ENCODE measurements at regions not wholly inside any gene's neighbourhood (a gene's known extent, or its start where the extent isn't known, plus 50 kb on each side); places are given as distances from the start of the nearest gene placed in this dataset.

DNA sequence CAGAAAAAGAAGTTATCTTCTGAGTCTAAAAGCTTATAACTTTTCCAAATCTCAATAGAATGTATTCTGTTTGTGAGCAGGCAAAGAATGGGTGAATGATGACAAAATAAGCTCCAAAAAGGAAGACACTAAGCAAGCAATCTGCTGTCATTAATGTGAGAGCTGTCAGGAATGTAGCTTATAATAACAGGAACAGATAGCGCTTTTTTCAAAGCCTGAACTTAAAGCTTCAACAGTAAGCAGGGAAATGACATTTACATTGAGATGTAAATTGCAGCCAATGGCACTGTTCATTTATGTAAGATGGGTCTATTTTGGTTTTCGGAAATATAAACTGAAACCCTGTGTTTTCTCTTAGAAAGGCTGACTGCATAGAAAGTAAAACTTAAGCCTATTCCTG, 1005.9 kb downstream of the PDHA2 start:
- intact Hi-C loops (cut with micrococcal nuclease; ENCODE audit: unreplicated experiment), result no loop called here
- Mint-ChIP-seq H3K27ac (ENCODE audit: unreplicated experiment) (no peak overlapping the region), H3K4me3 (ENCODE audit: low read depth, unreplicated experiment) (no peak overlapping the region), H3K36me3 (ENCODE audit: insufficient read depth, unreplicated experiment) (no peaks in the 10 kb centered on the region), H3K9me3 (ENCODE audit: low read depth, unreplicated experiment) (no peaks in the 10 kb centered on the region), H3K27me3 (ENCODE audit: unreplicated experiment) (no peaks in the 10 kb centered on the region), H3K4me1 (ENCODE audit: low read depth, unreplicated experiment) (no peaks in the 10 kb centered on the region)
- TF ChIP-seq, protein P1, sequence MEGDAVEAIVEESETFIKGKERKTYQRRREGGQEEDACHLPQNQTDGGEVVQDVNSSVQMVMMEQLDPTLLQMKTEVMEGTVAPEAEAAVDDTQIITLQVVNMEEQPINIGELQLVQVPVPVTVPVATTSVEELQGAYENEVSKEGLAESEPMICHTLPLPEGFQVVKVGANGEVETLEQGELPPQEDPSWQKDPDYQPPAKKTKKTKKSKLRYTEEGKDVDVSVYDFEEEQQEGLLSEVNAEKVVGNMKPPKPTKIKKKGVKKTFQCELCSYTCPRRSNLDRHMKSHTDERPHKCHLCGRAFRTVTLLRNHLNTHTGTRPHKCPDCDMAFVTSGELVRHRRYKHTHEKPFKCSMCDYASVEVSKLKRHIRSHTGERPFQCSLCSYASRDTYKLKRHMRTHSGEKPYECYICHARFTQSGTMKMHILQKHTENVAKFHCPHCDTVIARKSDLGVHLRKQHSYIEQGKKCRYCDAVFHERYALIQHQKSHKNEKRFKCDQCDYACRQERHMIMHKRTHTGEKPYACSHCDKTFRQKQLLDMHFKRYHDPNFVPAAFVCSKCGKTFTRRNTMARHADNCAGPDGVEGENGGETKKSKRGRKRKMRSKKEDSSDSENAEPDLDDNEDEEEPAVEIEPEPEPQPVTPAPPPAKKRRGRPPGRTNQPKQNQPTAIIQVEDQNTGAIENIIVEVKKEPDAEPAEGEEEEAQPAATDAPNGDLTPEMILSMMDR (IDR thresholded peaks at IDR 0.05; ENCODE audit: unreplicated experiment), result no peak
- BruUV-seq (replicated peaks), result no TSS peak
- no peak for DNase-seq
- CTCF ChIA-PET, result no interaction called here

DNA sequence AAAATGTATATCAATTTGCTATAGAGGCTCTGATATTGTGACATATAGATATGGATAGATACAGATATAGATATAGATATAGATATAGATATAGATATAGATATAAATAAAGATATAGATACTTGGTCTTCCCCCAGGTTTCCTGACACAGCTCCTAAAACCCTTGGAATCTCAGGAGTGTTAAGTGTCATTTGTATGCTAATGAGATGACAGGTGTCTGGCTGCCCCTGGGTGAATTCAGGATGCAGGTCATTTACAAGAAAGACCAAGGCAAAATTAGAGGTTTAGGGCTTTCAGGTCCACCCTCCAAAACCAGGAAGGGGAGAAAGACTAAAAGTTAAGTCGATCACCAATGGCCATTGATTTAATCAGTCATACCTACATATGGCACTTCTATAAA, 1034.8 kb downstream of the PDHA2 start:
- DNase-seq, result no peak
- Mint-ChIP-seq H3K9me3 (ENCODE audit: low read depth, unreplicated experiment) (peaks cover 5% of the 10 kb centered on the region), H3K27ac (ENCODE audit: unreplicated experiment) (no peak overlapping the region), H3K36me3 (ENCODE audit: insufficient read depth, unreplicated experiment) (no peaks in the 10 kb centered on the region), H3K27me3 (ENCODE audit: unreplicated experiment) (no peaks in the 10 kb centered on the region), H3K4me1 (ENCODE audit: low read depth, unreplicated experiment) (no peaks in the 10 kb centered on the region), H3K4me3 (ENCODE audit: low read depth, unreplicated experiment) (no peak overlapping the region)
- CTCF ChIA-PET, result no interaction called here
- intact Hi-C loops (cut with micrococcal nuclease; ENCODE audit: unreplicated experiment), result no loop called here
- TF ChIP-seq, protein P1 (IDR thresholded peaks at IDR 0.05; ENCODE audit: unreplicated experiment), result no peak
- no TSS peak for BruUV-seq (replicated peaks)

DNA sequence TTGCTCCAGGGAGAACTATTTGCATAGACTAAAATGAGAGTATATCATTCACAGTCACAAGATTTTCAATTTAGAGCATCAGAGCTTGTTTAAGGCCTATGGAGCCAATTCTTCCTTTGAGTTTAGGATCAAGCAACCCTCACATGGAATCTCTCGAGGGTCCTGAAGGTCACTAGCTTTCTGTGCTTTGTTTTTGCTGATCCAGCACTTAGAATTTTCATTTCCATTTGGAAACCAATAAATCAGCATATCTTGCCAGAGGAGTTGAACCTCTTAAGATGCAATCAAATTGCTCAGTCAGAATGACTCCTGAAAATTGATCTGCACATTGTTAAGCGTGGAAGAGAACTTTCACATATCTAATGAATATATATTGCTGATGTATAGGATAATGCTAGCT, 1039.6 kb downstream of the PDHA2 start:
- H3K4me3 Mint-ChIP-seq (ENCODE audit: low read depth, unreplicated experiment), result no peak overlapping the region
- TF ChIP-seq, protein P1 (IDR thresholded peaks at IDR 0.05; ENCODE audit: unreplicated experiment), result no peak
- CTCF ChIA-PET, result no interaction called here
- no peaks in the 10 kb centered on the region for H3K27me3 Mint-ChIP-seq (ENCODE audit: unreplicated experiment)
- intact Hi-C loops (cut with micrococcal nuclease; ENCODE audit: unreplicated experiment), result no loop called here
- no TSS peak for BruUV-seq (replicated peaks)
- H3K9me3 Mint-ChIP-seq (ENCODE audit: low read depth, unreplicated experiment), result peaks cover 5% of the 10 kb centered on the region
- no peaks in the 10 kb centered on the region for H3K4me1 Mint-ChIP-seq (ENCODE audit: low read depth, unreplicated experiment)
- DNase-seq, result no peak
- no peak overlapping the region for H3K27ac Mint-ChIP-seq (ENCODE audit: unreplicated experiment)
- H3K36me3 Mint-ChIP-seq (ENCODE audit: insufficient read depth, unreplicated experiment), result no peaks in the 10 kb centered on the region

DNA sequence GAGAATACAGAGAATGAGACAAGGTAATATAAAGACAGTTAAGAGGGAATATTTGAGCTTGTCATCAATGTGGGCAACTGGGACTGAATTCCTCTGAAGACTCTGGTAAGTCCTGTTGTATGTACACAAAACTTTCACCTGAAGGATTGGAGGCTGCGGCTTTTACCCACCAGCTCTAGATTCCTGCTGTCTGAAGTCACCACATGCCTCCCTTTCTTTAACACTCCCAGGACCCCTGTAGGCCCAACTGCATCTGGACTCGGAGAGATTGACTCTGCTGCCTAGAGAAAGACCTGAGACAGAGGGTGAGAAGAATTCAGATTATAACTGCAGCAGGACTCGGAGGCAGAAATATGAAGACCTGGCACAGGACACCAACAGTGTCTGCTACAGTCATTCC, 1048.0 kb downstream of the PDHA2 start:
- TF ChIP-seq, protein P1 (IDR thresholded peaks at IDR 0.05; ENCODE audit: unreplicated experiment), result no peak
- Mint-ChIP-seq H3K36me3 (ENCODE audit: insufficient read depth, unreplicated experiment) (no peaks in the 10 kb centered on the region), H3K4me3 (ENCODE audit: low read depth, unreplicated experiment) (no peak overlapping the region), H3K27ac (ENCODE audit: unreplicated experiment) (no peak overlapping the region), H3K9me3 (ENCODE audit: low read depth, unreplicated experiment) (no peaks in the 10 kb centered on the region), H3K4me1 (ENCODE audit: low read depth, unreplicated experiment) (no peaks in the 10 kb centered on the region), H3K27me3 (ENCODE audit: unreplicated experiment) (no peaks in the 10 kb centered on the region)
- BruUV-seq (replicated peaks), result no TSS peak
- intact Hi-C loops (cut with micrococcal nuclease; ENCODE audit: unreplicated experiment), result no loop called here
- CTCF ChIA-PET, result no interaction called here
- DNase-seq, result no peak

DNA sequence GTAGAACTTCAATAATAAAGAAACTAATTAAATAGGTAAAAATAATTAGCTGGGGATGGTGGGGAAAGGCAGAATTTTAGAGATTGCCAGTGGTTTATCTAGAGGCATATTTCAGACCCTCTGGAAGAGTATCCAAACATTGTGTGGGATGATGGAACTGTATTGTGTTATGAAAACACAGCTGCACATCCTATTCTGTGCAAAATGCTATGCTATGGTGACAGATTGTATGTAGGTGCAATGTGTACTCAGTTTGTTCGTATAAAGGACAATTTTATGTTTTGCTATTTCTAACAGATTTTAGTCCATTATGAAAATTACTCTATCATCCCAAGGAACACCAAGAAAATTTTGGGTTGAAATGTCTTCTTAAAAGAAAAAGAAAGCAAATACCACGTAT, 1054.7 kb downstream of the PDHA2 start:
- Mint-ChIP-seq H3K4me3 (ENCODE audit: low read depth, unreplicated experiment) (no peak overlapping the region), H3K9me3 (ENCODE audit: low read depth, unreplicated experiment) (no peaks in the 10 kb centered on the region), H3K36me3 (ENCODE audit: insufficient read depth, unreplicated experiment) (no peaks in the 10 kb centered on the region), H3K4me1 (ENCODE audit: low read depth, unreplicated experiment) (no peaks in the 10 kb centered on the region), H3K27me3 (ENCODE audit: unreplicated experiment) (no peaks in the 10 kb centered on the region), H3K27ac (ENCODE audit: unreplicated experiment) (no peak overlapping the region)
- intact Hi-C loops (cut with micrococcal nuclease; ENCODE audit: unreplicated experiment), result no loop called here
- TF ChIP-seq, protein P1 (IDR thresholded peaks at IDR 0.05; ENCODE audit: unreplicated experiment), result no peak
- no TSS peak for BruUV-seq (replicated peaks)
- DNase-seq, result no peak
- CTCF ChIA-PET, result no interaction called here
